Liver (tissue), 3 donors: ENCODE measurements at regions not wholly inside any gene's neighbourhood (a gene's known extent, or its start where the extent isn't known, plus 50 kb on each side); places are given as distances from the start of the nearest gene placed in this dataset.

Experiments
- ATF3 ChIP-seq: IDR thresholded peaks from 2 replicates; pipeline ENCODE4 v1.6.1; 2016; ENCODE audit warnings: antibody characterized with exemption
- CTCF ChIP-seq: fragments of 150-350 bp; IDR thresholded peaks from 2 replicates; pipeline ENCODE4 v1.5.1; 2017; ENCODE audit warnings: improper control_type of control experiment, low read depth, low read length; ENCODE audit not compliant: missing input control
- EGR1 ChIP-seq, 2 donors: IDR thresholded peaks; 2 replicates each; pipeline ENCODE4 v1.6.1; 2016 to 2018; ENCODE audit warnings: antibody characterized with exemption in 2 of 2, low read depth in 2 of 2
- HNF4G ChIP-seq: IDR thresholded peaks from 2 replicates; pipeline ENCODE4 v1.6.1; 2016; ENCODE audit warnings: antibody characterized with exemption
- JUND ChIP-seq, 2 donors: IDR thresholded peaks; 2 replicates each; pipeline ENCODE4 v1.6.1; 2016; ENCODE audit warnings: antibody characterized with exemption in 2 of 2
- MAX ChIP-seq: IDR thresholded peaks from 2 replicates; pipeline ENCODE4 v1.6.1; 2016; ENCODE audit warnings: antibody characterized with exemption
- RAD21 ChIP-seq, 2 donors: IDR thresholded peaks; 2 replicates each; pipeline ENCODE4 v1.6.1; 2016; ENCODE audit warnings: antibody characterized with exemption in 2 of 2, mild to moderate bottlenecking in 2 of 2
- REST ChIP-seq: IDR thresholded peaks from 2 replicates; pipeline ENCODE4 v1.6.1; 2016; ENCODE audit warnings: antibody characterized with exemption, mild to moderate bottlenecking
- TAF1 ChIP-seq: conservative IDR thresholded peaks from 2 replicates; pipeline ENCODE4 v1.6.1; 2016; ENCODE audit warnings: antibody characterized with exemption, mild to moderate bottlenecking
- YY1 ChIP-seq: IDR thresholded peaks from 2 replicates; pipeline ENCODE4 v1.6.1; 2016; ENCODE audit warnings: antibody characterized with exemption, mild to moderate bottlenecking
- donor health status: healthy.
- donor health status: healthy.

- TF ChIP-seq CTCF (no peak), REST (no peak), HNF4G (no peak), RAD21 (IDR thresholded peaks at IDR 0.05) (no peak), MAX (no peak), TAF1 (no peak), YY1 (no peak), JUND (IDR thresholded peaks at IDR 0.05) (no peak), EGR1 (IDR thresholded peaks at IDR 0.05; ENCODE audit: low read depth in 2 of 2) (no peak), ATF3 (no peak)
These were observed 80.6 kb upstream of the MBOAT1 start for GRCh38 chr6:20292905-20293304.
